ENCODE measurements at regions not wholly inside any gene's neighbourhood (a gene's known extent, or its start where the extent isn't known, plus 50 kb on each side); places are given as distances from the start of the nearest gene placed in this dataset.

DNA sequence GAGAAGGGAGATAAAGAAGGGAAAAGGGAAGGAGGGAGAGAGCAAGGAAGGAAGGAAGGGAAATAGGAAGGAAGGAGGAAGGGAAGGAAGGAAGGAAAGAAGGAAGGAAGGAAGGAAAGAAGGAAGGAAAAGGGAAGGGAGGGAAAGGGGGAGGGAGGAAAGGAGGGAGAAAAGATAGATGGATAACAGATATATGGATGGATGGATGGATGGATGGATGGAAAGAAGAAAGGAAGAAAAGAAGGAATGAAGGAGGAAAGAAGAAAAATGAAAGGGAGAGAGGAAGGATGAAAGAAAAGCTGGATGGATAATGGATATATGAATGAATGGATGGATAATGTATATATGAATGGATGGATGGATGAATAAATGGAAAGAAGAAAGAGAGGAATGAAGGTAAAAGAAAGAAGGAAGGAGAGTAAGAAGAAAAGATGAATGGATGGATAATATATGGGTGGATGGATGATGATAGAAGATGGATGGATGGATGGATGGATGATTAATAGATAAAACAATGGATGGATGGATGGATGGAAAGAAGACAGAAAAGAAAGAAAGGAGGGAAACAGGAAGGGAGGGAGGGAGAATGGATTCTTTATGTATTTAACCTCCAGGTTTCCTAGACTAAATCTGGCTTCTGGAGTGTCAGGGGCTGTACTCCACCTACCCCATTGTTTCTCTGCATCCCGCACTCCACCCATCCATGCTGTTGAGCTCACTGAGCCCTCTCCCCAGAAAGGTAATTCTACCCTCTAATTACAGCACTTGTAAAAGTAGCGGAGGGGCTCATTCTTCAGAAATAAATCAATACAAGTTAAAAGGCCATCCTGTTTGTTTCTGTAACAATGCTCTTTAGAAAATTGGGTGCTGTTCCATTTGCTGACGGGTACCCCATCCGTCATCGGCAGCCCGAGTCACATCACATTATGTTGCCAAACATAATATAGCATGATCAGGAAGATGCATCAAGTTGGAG lies 506.1 kb downstream of the MIAT start:
- TF ChIP-seq CTCF (IDR thresholded peaks at IDR 0.05; ENCODE audit: low read length): no peak
- TF ChIP-seq EZH2 (IDR thresholded peaks at IDR 0.05; ENCODE audit: borderline replicate concordance, low read length): no peak

All from OCI-LY1 (cell line).